HG03095 (cell line): ENCODE measurements at regions not wholly inside any gene's neighbourhood (a gene's known extent, or its start where the extent isn't known, plus 50 kb on each side); places are given as distances from the start of the nearest gene placed in this dataset.

Experiments used
- ATAC-seq: cut with Tn5 transposase; IDR thresholded peaks from one replicate; pipeline ENCODE4 v1.9.1; 2021; ENCODE audit warnings: moderate library complexity; ENCODE audit not compliant: unreplicated experiment

DNA sequence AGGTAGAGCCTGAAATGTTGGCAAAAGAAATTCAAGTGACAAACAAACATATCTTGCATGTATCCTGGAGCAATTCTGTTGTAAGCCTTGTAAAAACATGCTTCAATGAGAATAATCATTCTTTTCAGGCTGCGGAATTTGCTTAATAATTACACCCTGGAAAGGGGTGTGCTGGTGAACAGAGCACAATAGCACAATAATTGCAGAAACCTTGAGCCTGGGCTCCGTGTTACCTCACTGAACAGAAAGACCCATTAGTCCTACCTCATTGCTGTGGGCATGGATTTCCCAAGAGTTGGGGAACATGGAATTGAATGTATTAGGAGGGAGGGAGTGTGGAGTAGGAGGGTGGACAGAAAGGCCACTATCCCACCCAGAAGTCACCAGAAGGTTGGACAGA, 168.0 kb upstream of the ALKAL2 start:
- ATAC-seq, result no peak

DNA sequence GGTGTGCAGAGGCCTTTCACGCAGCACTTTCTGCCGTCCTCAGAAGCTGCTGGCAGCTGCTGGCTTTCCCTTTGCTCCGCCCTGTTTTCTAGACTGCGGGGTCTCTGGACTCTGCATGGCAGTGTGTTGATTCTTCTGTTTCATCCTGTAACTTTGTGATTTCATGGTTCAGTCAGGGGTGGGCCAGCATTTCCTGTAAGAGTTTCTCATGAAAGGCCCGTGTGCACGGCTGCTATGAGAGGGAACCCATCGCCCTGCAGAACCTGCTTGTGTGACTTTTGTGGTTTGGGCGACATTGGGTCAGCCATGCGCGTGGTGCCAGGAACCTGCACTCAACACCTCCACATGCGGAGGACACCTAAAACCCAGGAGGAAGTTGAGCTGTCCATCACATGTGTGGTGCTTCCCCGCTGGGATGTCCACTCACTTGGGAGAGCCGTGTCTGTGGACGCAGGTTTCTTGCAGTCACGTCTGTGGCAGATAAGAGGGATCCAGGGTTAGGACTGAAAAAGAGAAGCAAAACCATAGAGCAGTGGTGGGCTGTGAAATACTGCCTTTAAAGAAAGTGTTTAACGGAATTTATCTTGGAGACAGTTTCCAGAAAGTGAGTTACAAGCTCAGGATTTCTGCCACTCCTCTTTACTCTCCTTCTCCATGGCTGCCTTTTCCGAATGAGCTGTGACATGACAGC, 167.3 kb upstream of the ALKAL2 start:
- ATAC-seq, result no peak

DNA sequence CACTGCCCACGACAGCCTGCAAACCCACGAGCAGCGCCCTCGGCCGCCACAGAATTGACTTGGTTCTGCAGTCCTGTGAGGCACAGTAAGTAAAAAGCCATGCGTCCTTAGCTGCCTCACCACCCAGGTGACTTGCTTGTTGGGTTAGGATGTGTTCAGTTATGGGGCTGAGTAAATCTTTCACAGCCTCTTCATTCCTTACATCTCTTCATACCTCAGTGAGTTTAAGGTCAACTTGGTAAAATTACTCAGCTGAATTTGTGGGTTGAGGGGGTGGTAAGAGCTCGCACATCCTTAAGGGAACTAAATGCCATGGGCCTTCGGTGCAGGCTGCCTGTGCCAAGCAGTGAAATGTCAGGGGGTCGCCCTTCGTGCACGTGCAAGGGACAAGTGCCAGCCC, 165.2 kb upstream of the ALKAL2 start:
- ATAC-seq, result no peak

DNA sequence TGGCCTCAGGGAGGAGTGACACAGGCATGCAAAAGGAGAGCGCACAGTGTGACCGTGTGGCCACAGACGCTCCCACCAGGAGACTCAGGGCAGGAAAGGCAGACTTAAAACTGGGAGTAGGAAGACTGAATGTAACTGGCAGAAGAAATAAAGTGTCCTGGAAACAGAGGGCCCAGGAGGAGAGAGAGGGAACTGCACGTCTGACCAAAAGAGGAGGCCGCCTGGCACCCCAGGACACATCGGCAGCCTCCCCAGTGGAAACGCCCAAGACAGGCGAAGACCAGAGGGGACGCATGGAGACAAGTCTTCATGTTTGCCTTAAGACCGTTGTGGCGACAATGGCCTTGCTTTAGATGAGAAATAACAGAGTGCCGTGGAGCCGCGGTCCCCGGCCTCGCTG, 163.6 kb upstream of the ALKAL2 start:
- no peak for ATAC-seq

DNA sequence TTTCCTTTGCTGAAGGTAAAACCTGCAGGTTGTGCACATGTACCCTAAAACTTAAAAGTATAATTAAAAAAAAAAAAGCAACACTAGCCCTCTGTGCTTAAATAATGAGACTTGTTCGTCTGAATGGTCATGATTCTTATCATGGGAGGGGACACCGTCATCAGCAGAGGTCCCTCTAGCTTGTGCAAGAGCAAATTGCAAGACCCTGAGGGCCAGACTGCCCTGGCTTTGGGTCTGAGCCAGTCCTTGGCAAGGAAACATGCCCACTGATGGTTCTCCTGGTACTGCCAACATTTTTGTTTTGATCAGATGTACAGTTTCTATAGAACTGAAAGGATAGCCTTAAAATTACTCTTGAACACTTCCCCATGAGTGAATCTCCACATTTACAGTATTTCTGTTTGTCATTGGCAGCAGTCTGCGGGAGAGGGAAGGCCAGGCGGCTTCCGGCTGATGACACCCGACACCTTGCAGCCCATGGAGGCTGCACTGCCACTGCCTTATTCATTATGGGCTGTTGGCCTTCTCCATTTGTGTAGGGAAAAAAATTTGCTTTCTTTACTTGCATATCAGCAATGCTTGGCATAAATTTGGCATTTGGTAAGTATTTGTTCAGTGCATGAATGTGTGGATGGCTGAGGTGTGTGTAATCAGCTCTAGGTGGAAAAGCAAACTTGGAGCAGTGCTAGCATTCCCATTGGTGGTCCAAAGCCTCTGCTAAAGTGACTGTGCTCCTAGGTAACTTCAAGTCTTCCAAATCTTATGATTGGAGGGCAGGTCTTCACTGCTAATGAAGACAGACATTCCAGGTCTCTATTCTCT, 161.6 kb upstream of the ALKAL2 start:
- ATAC-seq, result no peak

DNA sequence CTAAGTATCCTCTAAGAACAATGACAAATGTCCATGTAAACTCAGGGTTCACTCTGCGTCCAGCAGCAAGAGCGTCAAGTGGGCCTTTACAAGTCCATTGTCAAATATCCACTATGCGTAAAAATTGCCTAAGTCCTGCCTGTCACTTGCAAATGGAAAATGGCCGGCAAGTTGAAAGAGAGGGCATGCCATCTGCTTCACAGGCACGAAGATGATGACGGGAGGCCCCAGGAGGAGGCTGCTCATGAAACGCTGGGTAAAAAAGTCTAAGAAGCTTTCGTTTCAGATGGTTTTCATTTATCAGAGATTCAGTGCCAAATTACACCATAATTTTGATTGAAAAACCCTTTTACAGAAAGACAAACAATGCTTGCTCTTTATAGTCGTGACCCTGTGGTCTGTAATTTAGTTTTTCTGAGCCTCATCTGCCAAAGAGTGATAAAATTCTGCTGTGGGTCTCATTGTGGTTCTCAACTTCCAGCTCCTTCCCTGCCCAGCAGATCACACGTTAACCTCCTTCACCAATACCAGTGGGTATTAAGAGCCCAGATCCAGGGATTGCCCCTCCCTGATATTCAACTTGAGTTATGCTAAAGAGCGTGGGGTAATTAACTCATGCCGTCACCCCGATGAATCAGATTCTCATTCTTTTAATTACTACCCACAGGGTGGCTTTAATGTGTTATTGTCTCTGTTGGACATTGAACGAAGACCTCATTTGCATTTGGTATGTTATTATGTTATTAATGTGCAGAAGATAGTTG, 160.2 kb upstream of the ALKAL2 start:
- ATAC-seq, result no peak

DNA sequence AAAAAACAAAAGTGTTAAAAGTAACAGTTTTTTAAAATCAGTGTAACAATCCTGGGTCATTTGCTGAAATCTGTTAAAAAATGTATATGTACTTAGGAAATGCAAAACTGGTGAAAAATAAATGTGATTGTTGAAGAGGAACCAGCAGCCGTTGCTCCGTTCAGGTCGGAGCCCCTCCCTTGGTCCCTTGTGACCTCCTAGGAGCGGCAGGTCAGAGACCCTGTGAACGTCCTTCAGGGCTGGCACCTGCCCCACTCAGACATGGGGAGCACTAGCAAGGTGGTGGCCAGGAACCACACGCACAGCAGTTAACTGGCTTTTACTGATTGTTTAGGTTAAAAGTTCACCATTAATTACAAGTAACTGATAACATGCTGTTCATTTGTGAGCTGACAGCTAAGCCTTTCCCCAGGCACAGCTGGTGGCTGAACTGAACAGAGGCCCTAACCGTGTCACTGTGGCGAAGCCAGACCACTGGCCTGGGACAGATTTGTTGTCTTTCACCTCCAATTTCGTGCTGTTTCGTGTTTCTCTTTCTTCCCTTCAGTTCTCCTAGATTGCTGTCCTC, 159.2 kb upstream of the ALKAL2 start:
- no peak for ATAC-seq

DNA sequence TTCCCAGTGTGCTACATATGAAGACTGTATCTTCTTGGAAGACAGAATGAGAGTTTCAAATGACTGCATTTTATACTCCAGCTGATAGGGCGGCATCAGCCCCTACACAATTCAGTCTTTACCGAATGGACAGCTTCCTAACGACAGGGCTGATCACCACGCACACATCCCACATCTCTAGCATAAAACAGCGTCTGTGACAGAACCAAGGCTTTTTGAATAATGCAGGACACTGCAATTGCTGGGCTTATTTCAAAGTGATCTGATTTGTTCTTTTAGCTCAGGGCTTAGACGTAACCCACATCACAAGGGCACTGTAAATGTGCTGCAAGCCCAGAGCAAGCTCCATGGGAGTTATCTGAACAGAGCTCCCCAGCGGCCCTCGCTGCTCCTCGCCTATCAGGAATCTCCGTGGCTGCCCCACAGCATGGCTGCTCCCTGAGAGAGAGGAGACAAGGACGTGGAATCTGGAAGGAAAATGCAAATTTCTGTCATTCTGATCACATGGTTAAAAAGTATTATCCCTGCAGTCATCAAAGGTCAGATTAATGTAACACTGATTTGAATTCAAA, 158.5 kb upstream of the ALKAL2 start:
- no peak for ATAC-seq

DNA sequence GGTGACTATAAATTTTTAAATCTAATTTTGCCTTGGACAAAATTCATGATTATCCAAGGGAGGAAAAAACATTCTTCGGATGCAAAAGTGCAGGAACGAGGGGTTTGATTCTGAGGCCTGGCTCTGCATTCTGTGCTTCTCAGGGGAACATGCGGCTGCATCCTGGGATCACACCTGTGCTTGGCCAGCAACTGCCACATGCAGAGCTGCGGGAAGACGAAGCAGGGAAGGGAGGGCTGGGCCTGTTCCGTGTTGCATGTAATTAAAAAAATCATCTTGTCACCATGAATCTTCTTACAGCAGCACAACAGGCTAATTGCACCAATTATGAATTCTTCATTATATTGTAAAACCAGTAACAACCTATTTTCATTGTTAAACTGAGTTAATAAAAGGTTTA, 158.0 kb upstream of the ALKAL2 start:
- ATAC-seq, result no peak

DNA sequence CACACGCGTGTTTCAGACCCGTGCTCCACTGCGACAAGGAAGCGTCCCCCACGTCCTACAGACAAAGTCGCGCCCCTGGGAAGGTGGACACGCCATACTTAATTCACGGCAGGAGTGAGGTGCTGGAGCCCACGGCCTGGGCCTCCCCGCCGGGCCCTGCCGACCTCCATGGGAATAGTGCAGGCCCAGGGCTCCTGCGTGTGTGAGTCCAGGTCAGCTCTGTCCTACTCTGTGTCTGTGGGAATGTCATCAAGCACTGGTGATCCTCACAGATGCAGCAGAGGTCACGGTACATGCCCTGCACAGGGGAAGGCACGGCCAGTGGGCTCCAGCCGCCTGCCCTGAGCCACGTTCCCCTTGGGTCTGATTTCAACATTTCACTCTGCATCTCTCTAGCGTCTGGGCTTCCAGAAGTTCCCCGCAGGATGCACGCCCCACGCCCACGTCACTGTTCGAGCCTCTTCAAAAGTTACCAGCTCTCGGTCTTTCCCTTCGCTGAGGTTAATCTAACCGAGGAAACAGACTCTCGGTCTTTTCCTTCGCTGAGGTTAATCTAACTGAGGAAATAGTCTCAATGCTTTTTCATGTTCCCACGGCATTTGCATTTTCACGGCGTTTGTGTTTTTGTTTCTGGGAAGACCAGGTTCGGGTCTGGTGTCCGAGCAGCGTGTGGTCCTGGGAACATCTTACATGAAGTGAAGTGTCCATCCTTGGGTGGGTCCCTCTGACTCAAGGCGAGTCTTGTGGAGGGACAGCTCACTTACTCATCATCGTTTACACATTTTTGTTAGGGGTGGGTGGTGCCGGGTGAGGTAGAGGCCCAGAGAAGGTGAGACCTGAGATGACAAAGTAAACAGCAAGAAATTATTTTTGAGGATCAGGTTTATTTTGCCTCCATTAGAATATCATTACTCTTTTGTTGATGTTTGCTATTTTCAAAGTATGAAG, 157.3 kb upstream of the ALKAL2 start:
- no peak for ATAC-seq

DNA sequence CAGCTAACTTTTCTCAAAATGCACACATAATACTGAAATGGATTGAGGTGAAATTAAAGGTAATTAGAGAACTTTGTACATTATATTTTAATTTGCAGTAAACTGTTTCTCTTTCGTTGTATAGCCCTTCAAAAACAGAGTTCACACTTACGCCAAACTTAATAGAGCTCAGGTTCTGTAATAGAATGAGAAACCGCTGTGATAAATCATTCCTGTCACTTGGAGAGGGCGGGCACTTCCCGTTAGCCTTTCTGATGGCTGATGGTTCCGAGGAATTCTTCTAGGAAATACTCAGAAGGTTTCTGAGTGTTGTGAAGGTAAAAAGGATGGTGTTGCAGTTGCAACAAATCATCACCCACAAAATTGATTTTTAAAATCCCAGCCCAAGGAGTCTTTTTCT, 155.8 kb upstream of the ALKAL2 start:
- no peak for ATAC-seq

DNA sequence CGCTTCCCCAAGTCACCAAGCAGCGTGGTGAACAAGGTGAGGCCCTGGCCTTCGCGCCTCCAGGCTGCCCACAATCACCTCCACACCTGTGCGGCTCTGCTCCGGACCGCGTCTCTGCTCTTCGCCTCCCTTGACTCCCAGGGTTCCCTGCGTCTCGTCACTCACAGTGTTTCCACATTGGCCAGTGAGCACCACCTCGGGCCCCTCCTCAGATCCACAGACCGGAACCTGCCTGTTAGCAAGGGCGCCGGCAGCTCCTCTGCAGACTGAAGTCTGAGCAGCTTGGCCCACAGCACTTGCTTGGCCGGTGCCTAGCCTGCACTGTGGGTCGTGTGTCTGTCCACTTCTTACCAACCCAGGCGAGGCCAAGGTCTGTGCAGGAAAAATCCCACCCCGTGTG, 155.3 kb upstream of the ALKAL2 start:
- no peak for ATAC-seq

DNA sequence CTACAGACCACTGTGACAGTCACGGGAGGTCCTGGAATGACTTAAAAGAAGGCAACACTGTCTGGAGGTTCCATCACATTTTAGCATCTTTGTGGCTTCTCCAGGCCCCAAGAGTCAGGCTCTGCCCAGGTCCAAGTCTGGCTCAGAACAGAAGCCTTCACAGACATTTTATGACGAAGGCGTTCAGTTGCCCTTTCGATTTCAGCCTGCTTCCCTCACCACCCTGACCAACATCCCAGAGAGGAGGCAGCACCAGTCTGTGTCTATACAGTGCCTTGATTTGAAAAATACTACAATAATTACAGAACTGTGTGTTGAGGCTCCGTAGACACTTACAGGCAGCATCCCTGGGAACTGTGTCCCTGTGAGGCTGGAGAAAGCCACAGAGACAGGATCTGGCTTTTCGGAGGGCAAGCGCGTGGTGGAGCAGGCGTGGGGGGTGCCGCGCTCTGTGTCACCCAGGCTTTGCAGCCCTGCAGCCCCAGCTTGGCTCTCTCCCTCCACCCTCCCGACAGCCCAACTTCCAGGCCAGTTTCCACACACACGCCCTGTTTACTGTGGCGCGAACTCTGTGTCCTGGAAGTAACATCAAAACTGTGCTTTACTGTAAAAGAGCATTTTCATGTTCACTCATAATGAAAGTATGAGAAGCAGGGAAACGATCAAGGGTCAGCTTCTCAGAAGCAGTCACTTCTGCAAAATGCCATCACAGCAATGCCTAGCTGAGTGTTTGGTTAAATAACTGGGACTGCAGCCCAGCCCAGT, 153.5 kb upstream of the ALKAL2 start:
- ATAC-seq, result peak; percentile 57

DNA sequence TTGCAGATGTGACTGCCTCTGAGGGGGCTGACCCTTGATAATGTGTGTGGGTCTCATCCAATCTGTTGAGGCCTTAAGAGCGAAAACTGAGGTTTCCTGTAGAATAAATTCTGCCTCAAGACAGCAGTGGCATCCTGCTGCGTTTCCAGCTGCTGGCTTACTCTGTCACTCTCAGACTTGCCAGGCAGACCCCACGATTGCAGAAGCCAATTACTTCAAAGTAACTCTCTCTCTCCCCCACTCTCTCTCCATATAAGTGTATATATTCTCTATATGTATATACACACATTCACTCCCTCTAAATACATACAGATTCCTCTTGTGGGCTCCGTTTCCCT, 152.5 kb upstream of the ALKAL2 start:
- ATAC-seq, result no peak

DNA sequence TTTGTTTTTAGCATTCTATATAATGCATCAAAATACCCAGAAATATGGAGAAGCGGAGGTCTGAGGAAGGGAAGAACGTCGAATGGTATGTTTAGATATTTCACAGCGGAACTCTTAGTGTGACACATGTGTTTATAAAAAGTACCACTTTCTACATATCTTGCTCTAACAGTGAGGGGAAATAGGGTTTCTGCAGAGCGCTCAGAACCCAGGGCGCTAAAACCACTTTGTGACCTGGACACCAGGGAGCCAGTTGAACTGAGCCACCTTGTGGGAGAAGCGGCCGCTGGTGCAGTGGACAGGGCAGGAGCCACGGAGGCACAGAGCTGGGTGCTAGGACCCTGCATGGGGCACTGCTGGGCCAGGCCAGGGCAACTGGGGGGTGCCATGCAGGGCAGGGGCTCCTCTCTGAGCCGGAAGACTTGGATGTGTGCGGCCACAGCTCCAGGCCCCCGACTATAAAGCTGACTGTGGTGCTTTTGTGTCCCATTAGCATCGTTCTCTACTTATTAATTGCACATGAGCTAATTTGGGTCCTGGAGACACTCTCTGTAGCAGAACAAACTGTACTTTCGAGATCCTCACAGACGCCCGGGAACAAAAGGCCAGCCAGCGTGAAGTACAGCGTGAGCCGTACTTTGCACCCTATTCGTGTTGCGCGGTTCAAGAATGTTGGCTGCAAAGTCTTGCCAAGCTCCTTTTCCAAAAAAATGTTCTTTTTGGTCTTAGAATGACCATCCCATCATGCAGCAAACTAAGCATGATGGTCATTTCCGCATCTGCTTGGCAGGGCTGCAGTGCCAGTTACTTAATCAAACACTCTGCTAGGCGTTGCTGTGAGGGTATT, 151.9 kb upstream of the ALKAL2 start:
- ATAC-seq, result no peak

DNA sequence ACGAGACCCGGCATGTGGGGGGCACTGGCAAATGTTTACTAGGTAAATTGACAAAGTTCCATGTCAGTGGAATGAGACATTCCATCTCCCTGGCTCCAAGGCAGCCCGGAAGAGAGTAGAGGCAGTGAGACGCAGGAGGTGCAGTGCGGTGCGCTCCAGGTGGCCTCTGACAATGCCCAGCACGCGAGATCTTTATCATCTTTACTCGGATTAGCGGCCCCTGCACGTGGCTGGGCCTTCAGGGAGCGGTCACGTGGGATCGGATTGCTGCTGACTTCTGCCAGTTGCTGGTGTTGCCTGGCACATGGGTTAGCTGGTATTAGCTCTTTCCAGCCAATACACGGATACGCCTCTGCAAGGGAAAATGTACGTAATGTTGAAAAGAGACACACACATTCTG, 151.2 kb upstream of the ALKAL2 start:
- no peak for ATAC-seq

DNA sequence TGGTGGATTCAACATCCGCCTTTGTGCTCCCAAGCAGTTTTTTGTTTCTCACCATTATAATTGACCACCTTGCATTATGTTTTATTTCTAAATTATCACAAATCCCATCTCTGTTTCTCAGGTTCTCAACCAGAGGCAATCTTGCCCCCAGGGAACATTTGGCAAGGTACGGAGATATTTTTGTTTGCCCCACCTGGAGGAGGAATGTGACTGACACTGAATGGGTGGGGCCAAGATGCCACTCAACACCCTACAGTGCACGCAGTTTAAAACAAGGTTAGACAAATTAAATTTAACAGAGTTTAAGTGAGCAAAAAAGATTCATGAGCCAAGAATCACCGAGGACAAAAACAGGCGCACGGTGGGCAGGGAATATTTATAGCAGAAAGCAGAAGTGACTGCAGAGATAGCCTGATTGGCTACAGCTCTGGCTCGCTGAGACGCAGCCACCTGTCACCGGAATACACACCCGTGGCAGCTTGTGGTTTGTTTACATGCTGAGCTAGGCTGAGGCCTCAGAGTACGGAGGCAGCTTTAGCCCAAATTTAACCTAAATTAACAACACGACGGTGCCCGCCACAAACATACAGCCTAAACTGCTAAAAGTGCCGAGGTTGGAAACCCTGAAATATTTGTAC, 150.0 kb upstream of the ALKAL2 start:
- peak; percentile 95 for ATAC-seq

DNA sequence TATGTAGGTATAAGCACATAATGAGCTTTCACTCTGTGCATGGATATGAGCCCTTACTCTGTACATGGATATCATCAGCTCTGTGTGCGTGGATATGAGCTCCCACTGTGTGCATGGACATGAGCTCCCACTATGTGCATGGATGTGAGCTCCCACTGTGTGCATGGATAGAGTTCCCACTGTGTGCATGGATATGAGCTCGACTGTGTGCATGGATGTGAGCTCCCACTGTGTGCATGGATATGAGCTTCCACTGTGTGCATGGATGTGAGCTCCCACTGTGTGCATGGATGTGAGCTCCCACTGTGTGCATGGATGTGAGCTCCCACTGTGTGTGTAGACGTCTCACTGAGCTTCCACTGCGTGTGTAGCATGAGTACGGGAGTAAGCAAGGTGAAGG, 149.3 kb upstream of the ALKAL2 start:
- ATAC-seq, result no peak
